22Rv1 (cell line): ENCODE measurements at regions not wholly inside any gene's neighbourhood (a gene's known extent, or its start where the extent isn't known, plus 50 kb on each side); places are given as distances from the start of the nearest gene placed in this dataset.

ENCODE experiments used
- H3K27ac ChIP-seq: fragments of 450-650 bp; 2 replicates; pipeline ENCODE4 v1.5.1; 2017
- CTCF ChIP-seq: fragments of 450-650 bp; IDR thresholded peaks from 2 replicates; pipeline ENCODE4 v1.5.1; 2017; ENCODE audit warnings: mild to moderate bottlenecking
- ZFX ChIP-seq: fragments of 450-650 bp; IDR thresholded peaks from 2 replicates; pipeline ENCODE4 v1.6.1; 2017; ENCODE audit warnings: antibody characterized with exemption, borderline replicate concordance

- no peak overlapping the region for H3K27ac ChIP-seq
- no peak for TF ChIP-seq CTCF
- no peak for TF ChIP-seq ZFX
Measured at GRCh38 chr10:130707389-130707979, 571.3 kb downstream of the GLRX3 start.

GRCh38 chr10:130708465-130709070, 572.4 kb downstream of the GLRX3 start:
- TF ChIP-seq ZFX (no peak), CTCF (no peak)

GRCh38 chr10:130709415-130709814, 573.2 kb downstream of the GLRX3 start:
- TF ChIP-seq ZFX (no peak), CTCF (no peak)
- H3K27ac ChIP-seq, result no peak overlapping the region

More at GRCh38 chr10:130708465-130709070, 572.4 kb downstream of the GLRX3 start:
- H3K27ac ChIP-seq, result no peak overlapping the region

GRCh38 chr10:130711072-130711471, 574.9 kb downstream of the GLRX3 start:
- no peak overlapping the region for H3K27ac ChIP-seq
- TF ChIP-seq ZFX (no peak), CTCF (no peak)

- no peak overlapping the region for H3K27ac ChIP-seq
- TF ChIP-seq CTCF (no peak), ZFX (no peak)
Measured at GRCh38 chr10:130713135-130713534, 576.9 kb downstream of the GLRX3 start.

DNA sequence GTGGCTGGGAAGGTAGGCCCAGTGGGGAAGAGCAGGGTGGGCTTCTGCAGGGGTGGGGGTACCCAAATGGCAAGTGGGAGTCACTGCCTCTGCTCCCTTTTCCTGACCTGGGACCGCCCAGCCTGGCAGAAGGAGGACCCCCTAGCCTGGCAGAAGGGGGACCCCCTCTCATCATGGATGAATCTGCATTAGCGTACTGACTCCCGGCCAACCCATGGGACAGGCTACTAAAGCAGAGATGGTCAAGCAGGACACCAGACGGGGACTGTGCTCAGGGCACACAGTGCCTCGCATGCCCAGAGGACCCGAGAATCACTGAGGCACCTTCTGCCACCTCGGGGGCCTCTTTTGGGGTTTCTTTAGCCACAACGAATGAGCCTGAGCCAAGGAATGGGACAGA, 577.5 kb downstream of the GLRX3 start:
- TF ChIP-seq CTCF, result no peak
- TF ChIP-seq ZFX, result no peak
- H3K27ac ChIP-seq, result no peak overlapping the region

DNA sequence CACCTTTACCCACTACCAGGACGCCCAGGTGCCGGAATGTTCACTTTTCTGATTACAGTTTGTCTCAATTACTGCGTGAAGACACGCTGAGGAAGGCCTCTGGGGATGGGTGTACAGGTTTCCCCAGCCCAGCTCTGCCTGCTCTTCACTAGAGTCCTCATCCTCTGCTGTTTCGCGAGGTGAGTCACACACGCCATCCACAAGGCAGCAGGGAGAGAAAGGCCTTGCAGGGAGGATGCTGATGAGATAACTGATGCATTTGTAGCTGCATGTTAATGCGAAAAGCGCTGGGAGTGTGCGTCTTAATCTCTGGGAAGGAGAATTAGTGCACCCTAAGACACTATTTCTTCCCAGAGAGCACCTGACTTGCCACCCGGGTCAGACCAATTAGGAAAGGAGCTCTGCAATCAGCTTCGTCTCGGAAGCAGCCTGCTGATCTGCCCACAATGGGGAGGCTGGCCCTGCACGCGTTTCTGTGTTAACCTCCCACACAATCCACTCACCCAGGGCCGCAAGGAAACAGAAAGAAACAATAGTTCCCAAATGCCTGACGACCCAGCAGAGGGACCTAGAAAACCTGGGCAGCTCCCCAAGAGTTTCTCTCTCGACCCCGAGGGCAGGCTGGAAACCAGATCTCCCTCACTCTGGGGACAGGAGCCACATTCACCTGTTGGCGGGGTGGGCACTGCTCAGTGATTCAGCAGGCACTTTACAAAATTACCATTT, 578.7 kb downstream of the GLRX3 start:
- H3K27ac ChIP-seq, result no peak overlapping the region
- TF ChIP-seq ZFX (no peak), CTCF (no peak)
